ELR (cell line): ENCODE measurements at regions not wholly inside any gene's neighbourhood (a gene's known extent, or its start where the extent isn't known, plus 50 kb on each side); places are given as distances from the start of the nearest gene placed in this dataset.
"Not testable (repeated sequence)": the region's sequence is repeated elsewhere in the genome, so short reads cannot be mapped to it uniquely, and the experiment has no call there.

Source experiments
- DNase-seq: peaks from one replicate; pipeline ENCODE4 v3.0.0-alpha.2; 2015; ENCODE audit warnings: low read depth

DNA sequence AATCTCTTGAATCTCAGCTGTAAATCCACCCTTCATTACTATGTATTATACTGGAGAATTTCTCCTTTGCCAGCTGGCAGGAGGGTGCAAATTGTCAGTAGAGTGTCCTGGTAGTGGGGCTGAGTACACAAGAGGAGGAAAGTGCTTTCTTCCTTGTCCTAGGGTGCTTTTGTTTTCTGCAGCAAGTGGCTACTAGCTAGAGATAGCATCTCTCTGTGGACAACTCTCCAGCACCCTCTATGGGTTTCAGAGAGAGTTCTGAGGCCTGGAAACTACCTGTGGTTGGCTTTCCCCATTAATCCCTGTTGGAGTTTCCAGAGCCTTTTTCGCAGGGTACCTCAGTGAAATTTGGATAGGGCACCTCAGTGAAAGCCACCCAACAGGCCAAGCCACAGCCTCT lies 422.5 kb upstream of the RGS17 start:
- peak; percentile 38 for DNase-seq

DNA sequence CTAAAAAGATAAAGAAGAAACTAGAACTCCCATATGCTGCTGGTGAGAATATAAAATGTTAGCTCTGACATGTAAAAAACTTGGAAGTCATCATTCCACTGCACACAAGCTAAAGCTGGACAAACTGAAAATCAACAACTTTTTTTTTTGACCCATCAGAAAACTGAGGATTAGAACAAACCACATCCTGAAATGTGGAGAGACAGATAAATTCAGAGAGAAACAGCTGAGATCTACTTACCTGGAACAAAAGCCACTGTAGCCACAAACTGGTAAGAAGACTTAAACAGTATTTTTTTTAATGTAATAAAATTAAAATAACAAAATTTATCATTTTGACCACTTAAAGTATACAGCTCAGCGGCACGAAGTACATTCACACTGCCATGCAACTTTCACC lies 408.5 kb upstream of the RGS17 start:
- no peak for DNase-seq

- DNase-seq: peak; percentile 52
Measured at GRCh38 chr6:153538491-153538890, 407.4 kb upstream of the RGS17 start.

- peak; percentile 67 for DNase-seq
Measured at GRCh38 chr6:153537422-153537821, 406.3 kb upstream of the RGS17 start.

DNA sequence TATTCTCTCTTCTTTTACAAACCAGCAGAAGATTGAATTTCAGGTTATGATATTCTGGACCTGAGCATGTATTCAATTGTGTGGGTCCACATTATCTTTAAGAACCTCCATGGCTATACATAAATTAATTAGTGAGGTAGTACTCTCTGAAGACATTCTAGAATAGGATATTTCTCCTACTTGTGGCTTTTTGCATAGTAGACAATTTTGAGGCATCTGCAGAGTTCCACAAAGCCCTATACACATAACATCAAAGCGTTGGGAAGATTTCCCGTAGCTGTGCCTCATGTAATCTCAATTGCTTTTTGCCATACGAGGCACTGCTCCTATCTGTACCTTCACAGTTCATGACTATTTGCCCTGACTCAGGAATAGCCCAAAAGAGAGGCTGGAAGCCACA lies 395.4 kb upstream of the RGS17 start:
- DNase-seq: no peak

DNA sequence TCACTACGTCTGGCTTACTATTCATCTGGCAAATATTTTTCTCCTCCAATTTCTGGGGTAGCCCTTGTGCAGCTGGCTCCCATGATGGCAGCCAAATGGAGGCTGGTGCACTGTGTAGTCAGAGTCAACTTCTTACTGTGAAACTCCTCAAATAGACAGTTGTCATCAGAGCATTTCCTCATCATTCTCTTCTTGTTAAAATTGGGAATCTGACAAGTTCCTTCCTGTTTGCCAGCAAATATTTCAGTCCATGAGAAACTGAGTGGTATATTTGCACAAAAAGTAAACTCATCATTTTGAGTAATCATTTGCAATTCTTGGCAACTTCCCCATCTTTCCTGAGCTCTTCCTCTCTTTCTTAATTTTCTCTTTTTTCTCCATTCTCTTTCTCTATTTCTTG lies 394.9 kb upstream of the RGS17 start:
- DNase-seq: no peak

DNA sequence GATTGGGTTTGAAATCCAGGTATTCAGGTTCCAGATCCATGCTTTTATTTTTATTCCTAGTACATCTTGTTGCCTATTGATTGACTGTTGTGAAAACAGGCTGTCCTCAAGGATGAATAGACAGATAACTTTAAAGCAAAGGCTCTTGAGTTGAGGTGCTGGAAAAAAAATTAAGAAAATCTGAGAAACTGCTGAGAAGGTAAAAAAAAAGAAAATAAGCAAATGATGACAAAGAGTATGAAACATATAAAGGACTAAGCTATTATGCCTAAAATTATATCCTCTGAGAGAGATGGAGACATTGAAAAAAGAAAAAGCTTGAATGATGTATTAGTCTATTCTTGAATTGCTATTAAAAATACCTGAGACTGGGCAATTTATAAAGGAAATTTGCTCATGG lies 392.3 kb upstream of the RGS17 start:
- no peak for DNase-seq

DNA sequence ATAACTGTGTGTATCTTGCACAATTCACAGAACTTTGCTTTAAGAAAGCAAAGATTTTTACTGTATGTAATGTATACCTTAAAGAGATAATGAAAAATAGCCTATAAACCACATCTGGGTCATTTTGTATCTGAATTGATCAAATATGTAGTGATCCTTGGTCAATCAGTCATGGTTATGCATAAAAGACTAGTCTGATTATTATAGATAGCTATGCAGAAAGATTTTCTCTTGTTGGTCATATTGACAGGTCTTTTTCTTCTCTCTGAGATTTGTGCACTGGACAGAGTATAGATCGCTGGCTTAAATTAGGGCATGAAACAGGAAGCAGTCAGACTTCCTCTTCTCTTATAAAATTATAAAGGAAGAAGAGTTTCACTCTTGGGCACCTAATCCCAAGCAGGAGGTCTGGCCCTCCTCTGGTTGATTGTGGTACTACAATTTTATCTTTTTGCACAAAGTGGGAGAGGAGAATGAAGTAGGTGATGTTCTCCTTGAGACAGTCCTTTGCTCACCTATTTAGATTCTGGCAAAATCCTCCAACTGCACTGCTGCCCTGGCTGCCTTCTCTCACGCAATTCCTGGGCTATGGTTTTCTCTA lies 380.9 kb upstream of the RGS17 start:
- peak; percentile 53 for DNase-seq

DNA sequence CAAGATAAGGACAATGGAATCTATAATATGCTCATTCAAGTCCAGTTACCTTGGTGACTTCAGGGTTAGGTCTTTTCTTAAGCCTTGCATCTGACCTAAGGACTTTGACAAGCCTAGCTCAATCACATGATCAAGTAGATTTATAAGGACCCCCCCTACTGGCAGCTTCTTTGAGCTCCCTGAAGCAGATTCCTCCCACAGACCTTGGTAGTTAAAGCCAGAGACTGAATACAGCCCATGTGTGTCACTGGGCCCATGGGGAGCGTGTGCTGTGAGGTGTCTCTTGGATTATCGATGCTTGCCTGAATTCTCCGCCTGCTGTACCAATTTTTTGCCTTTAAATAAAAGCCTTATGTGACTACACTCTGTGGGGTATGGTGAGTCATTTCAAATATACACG lies 372.7 kb upstream of the RGS17 start:
- DNase-seq: peak; percentile 19

DNA sequence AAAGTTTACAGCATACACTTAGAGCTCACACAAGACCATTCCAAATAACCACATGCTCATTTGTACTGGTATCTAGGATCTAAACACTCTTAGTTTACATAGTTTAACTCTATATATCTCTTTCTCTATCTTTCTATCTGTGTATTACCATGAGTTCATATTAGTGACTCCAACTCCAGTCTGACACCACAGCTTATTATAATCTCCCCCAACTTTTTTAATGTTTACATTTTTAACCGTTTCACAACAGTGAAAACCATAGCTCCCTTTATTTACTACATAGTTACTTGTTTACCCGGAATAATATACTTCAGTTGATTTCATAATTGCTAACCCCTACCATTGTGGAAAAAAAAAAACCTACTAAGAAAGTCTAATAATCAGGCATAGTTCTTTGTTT lies 362.4 kb upstream of the RGS17 start:
- no peak for DNase-seq

- DNase-seq: no peak
Measured at GRCh38 chr6:153489479-153489878, 358.4 kb upstream of the RGS17 start.

GRCh38 chr6:153488267-153488666 lies 357.2 kb upstream of the RGS17 start:
- DNase-seq: no peak

DNA sequence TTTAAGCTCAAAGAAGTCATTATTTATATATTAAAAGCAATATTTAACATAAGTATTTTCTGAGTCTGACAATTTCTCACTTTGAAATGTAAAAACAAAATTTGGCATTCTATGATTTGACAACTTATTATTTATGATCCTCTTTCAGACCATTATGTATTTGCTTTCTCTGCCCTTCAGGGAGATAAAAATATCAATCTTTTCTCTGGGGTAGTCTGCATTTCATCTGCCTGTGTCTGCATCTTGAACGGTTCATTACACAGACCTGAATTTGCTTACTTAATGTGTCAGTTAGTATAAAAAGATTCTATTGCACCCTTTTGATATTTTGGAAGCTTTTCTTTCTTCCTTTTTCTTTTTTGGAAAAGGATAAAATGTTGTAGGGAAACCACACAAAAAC lies 354.0 kb upstream of the RGS17 start:
- DNase-seq: no peak

DNA sequence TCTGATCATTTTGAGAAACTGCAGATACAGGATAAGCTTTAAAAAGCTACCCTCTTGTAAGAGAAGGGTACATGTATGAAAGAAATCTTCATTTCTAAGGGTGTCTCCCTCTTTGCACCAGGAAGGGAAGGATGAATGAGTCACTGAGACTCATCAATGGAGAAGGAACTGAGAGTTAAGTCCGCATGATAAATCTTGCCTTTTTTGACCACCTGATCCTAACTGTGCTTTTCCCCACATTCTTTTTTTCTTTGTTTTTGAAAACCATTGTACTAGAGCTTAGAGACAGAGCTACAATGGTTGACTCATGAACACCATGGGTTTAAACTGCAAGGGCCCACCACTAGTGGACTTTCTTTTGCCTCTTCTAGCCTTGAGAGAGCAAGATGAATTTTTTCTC lies 353.0 kb upstream of the RGS17 start:
- DNase-seq: peak; percentile 38

DNA sequence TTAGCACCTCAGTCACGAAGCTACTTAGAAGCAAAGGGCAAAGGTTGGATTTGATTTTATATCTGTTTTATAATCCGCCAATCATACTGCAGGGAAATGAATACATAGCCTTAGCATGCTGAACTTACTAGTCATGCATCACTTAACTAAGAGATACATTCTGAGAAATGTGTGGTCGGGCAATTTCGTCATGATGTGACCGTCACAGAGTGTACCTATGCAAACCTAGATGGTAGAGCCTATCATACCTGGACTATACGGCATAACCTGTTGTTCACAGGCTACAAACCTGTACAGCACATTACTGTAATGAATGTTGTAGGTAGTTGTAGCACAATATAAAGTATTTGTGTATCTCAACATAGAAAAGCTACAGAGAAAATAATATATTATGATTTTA lies 345.2 kb upstream of the RGS17 start:
- no peak for DNase-seq

DNA sequence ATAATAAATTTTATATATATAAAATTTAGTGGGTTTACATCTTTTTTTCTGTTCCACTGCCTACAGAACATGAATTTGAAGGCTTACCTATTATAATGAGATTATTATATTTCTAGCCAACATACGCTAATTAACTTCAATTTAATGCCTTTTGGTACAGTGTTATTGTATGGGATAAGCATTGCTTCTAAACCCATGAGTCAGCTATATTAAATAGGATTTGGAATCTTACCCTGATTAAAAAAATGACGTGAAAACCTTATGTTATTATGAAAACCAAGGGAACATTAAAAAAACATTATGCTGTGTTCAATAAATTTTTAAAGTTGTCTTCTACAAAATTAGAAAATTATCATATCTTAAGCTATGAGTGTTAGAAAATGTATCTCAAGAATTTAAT lies 334.0 kb upstream of the RGS17 start:
- no peak for DNase-seq

GRCh38 chr6:153449279-153449678 lies 318.2 kb upstream of the RGS17 start:
- peak; percentile 10 for DNase-seq

- not testable (repeated sequence) for DNase-seq
Measured at GRCh38 chr6:153442749-153443148, 311.7 kb upstream of the RGS17 start.

DNA sequence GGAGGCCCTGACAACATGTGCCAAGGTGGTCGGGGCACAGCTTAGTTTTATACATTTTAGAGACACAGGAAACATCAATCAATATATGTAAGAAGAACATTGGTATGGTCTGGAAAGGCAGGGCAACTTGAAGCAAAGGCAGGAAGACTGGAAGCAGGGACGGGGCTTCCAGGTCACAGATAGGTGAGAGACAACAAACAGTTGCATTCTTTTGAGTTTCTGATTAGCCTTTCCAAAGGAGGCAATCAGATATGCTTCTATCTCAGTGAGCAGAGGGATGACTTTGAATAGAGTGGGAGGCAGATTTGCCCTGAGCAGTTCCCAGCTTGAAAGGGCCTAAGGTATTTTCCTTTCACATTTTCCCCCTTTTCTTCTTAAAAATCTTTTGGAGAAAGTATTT lies 311.0 kb upstream of the RGS17 start:
- DNase-seq: no peak

- DNase-seq: no peak
Measured at GRCh38 chr6:153437193-153437592, 306.1 kb upstream of the RGS17 start.

GRCh38 chr6:153436351-153436750 lies 305.3 kb upstream of the RGS17 start:
- no peak for DNase-seq

DNA sequence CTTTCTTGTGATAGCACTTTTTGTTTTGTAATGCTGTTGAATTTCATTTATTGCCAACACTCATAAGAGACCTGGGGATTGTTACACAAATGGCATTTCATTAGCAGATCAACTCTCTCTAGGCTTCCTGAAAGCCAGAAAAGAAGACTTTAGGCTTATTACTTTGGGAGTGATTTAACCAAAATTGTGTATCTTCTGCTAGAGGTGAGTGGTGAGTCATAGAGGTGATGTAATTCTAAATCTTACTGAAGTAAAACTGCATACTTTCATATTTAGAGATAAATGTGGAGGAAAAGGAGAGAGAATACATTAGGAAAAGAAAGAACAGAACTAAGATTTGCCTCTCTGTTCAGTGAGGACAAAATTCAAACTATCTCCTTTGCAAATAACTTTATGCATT lies 304.7 kb upstream of the RGS17 start:
- peak; percentile 17 for DNase-seq

DNA sequence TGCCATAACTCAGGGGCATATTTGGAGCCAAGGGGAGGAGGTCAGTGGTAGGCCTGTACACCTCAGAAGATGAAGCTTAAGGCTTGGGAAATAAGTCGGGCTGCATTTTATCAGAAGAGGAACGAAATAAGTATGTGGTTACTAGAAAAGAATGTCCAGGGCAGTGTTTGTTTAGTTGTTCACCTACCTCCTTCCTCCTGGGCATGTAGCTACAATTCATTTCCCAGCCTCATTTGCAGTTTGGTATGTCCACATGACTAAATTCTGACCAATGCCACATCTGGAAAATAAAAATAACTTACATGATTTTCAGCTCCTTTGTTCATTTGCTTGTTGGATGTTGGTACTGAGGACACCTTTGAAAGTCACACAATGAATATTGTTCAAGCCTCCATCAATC lies 294.5 kb upstream of the RGS17 start:
- no peak for DNase-seq

DNA sequence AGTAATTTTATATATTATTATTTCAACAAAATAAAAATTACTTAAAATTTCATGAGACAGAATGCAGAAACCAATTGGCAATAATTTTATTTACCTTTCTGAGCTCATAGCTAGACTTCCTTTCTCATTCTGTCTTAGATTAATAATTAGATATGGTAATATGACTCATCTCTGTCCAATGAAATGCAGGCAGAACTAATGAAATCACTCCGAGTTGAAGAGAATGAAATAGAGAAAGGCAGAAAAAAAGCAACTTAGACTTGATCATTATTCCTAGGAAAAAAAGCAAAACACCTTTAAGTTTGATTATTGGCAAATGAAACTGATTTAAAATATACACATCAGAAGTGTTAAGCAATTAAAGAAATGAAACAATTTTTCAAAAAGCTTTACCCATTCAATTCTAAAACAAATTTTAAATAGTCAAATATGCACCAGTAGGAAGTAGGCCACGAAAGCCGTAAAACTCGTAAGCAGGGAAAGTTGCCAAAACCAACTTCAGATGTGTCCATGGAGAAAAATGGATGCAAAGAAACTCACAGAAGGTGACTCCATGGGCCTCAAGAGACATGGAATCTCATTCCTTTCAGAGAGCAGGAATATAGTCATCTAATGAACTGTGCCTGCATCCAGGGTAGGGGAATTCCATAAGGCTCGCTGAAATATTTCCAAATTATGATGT lies 293.8 kb upstream of the RGS17 start:
- DNase-seq: peak; percentile 30
